Raji (cell line): ENCODE measurements at regions not wholly inside any gene's neighbourhood (a gene's known extent, or its start where the extent isn't known, plus 50 kb on each side); places are given as distances from the start of the nearest gene placed in this dataset.

Experiments
- POLR2A ChIP-seq: IDR thresholded peaks from 2 replicates; pipeline ENCODE4 v1.6.1; 2011; ENCODE audit warnings: low read depth, low read length, control low read depth; ENCODE audit not compliant: insufficient read depth

DNA sequence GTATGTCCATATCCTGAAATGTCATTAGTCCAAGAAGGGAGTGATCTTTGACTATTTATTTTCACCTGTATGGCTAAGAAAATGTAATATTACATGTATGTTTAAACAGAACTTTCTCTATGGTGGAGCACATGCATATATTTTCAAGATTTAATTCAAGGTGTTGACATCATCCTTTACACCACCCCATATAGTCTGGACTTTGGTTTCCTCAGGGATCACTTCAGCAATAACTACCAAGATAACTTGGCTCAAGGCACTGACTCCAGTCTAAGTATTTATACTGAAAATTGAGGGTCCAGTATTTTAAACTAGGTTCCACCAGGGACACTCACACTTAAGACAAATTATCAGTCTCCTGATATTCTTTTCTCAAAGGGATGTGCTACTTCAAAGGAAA lies 660.6 kb downstream of the EFNB2 start:
- no peak for TF ChIP-seq POLR2A

DNA sequence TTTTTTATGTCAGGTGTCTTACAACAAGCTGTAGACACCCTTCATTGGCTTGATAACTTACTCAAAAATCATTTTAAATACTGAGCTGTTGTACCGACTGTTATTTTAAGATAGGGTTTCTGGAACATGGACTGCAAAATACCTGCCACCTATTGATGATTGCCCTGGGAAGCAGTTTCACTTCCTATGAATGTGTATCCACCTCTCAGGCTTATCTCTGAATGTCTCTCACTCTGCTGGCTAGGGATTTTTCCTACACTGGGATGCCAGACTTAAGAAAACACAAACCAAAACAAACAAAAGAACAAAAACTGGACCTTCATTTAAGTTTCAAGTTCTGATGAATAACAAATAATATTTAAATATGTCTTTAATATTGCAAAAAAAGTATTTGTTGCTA lies 663.7 kb downstream of the EFNB2 start:
- TF ChIP-seq POLR2A = no peak

DNA sequence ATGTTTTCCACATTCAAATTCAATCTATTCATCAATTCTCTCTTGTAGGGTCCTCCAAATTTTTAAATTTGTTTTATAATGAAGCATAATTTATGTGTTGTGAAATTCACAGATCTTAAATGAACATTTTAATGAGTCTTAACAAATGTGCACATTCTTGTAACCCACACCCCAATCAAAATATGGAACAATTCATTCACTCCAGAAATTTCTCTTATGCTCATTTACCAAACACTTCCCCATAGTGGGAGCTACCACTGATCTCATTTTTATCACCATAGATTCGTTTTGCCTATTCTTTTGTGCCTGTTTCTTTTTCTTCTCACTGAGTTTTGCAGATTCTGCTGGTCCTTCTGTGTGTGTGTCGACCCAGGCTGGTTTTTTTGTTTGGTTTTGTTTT lies 664.1 kb downstream of the EFNB2 start:
- no peak for TF ChIP-seq POLR2A

DNA sequence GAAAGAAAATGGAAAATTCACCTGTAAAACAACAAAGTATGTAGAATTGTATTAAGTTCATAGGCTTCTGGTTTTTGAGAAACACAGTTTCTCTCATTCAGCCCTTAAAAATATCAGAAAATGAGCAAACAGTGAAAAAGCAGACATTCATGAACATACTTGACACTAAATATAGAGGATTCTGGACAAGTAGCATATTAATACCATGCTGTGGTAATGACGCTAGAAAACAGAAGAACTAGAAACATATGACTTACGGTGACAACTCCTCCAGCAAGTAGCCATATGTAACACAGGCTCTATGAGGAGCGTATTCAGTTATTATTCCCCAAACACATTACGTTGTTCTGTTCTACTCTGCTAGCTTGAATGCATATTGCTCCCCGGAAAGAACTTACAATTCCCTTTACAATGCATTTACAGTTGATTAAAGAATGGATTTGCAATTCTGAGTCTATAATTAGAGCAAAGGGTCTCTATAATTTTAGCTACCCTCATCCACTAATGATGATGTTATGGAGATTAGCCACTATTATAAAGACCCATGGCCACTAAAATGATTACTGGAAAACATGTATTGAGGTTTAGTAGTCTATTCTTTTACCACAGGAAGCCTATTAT lies 672.1 kb downstream of the EFNB2 start:
- TF ChIP-seq POLR2A = no peak

DNA sequence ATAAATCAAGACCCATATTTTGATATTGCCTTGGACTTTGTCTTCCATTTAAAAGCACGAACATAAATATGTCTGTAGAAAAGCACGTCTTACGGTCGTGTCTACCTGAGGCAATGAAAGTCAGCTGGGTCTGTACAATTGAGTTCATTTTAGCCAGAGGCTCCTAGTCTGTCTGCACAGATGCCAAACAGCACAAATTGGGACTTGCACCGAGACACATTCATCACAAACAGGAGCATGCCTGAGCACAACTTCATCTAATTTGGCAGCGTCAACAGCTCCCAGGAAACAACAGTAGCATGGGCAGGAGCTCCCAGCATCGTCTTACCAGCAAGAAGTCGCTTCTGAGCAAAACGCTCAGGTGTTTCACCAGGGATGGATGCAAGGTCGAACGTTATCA lies 687.0 kb downstream of the EFNB2 start:
- no peak for TF ChIP-seq POLR2A

DNA sequence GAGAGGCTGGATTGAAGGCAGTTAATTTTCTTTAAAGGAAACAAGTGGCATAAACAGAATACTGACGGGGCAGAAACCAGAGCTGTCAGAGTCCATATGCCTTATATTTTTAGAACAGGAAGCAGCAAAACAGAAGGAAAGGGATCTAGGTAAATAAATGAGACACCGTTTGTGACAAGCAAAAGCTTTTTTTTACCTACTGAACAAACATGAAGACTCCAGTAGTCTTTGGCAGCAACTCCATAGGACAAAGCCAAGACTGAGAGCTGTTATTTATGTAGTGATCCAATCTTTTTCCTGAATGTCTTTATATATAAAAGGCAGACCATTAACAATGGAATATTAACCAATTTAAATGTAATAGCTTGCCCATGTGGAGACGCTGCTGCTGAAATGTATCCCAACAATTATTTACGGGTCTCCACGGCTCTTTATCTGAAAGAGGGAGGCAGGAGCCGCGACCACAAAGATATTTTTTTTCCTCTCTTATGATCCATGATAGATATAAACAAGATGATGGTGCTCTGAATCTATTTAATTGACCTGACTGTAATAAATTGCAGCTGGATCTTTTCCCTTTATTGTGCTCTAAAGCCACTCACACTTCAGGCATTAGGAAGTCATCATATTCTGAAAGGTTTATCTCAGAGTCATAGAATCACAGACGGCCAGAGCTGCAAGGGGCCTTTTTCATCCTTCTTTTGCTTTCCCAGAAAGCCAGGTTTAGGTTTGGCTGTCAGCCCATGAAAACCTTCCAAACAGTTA lies 687.8 kb downstream of the EFNB2 start:
- no peak for TF ChIP-seq POLR2A

DNA sequence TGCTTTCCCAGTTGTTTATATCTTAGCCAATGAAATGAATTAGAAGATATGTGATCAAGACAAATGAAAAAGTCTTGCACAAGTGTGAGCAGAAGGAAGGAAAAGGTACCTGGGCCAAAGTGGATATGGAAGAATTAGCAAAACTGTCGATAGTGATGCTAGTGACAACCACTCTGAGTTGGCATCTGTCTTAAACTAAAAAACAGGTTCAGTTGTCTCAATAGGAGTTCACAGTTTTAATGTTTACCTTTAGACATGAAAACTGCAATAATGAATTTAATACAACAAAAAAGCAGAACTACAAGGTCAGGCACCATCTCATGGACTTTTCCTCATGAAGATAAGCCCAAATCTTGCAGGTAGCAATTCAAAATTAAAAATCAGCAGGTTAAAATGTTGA lies 688.5 kb downstream of the EFNB2 start:
- TF ChIP-seq POLR2A = no peak

DNA sequence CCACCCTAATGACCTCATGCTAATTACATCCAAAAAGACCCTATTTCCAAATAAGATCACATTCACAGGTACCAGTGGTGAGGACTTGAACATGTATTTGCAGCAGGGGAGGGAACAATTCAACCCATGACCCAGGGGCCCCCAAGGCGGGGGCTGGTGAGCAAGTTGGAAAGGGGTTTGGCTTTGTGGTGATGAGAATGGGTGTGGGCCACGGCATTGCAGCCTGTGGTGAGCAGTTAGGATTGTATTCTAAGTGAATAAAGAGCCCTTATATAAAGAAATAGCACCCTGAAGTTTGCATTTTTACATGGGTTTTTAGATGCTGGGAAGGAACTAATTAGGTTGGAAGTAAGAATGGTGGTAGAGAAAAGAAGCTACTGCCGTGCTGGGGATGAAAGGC lies 694.2 kb downstream of the EFNB2 start:
- no peak for TF ChIP-seq POLR2A

DNA sequence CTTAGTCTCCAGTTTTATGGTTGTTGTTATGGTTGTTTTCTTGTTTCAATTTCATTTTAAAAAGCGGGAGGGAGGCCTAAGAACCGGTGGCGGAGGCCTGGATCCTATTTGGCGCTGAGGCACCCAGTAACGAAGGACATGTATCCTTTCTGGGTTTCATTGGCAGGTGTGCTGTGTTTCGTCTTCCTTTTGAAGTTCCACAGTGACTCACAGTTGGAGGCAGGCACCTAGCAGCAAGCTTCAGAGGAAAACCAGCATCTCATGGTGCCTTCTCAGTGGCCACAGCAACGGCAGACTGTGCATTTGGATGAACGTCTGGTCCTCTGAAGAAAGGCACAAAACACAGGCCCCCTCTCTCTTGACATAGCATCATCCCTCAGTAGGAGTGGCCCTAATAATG lies 697.2 kb downstream of the EFNB2 start:
- no peak for TF ChIP-seq POLR2A

DNA sequence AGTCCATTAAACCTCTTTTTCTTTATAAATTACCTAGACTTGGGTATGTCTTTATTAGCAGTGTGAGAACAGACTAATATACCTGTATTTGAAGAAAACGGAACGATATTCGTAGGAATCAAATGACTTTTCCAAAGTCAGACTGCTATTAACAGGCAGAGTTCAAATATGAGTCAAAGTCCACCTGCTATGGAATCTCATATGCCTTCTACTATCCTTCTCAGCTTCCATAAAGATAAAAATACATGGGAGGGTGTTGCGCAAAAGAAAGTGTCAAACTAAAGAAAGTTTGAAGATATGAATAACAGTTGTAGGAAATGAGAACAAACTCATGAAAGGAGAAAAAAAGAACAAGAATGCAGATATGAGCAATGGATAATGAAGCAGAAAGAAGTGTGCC lies 704.6 kb downstream of the EFNB2 start:
- no peak for TF ChIP-seq POLR2A

DNA sequence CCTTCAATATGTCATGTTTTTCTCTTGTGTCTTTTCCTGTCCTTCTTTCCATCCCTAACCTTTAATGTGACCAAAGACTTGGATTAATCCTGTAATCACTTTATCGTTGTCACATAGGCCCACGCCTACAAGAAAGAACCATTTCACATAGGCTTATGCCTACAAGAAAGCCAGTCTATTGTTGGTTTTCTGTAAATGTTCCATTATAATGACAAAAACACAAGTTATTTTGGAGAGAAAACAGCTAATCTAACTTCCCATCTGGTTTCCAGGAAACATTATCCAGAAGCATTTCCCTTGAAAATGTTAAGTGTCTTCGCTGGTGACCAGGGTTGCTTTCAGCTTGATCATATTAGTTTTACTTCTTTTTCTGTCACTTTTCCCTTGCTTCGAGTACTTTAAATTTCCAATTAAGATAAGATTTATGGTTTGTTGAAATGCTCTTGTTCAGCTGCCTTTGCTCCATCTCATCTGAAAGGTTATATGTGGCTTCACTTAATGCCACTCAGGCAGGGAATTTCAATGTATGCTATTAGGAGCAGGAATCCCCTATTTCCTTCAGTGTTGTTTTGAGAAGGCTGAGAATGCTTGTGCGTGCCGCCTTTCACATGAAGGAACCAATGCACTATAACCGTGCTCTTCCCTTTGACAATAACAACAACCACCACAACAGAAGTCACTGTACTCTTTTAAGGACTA lies 708.2 kb downstream of the EFNB2 start:
- TF ChIP-seq POLR2A = no peak

DNA sequence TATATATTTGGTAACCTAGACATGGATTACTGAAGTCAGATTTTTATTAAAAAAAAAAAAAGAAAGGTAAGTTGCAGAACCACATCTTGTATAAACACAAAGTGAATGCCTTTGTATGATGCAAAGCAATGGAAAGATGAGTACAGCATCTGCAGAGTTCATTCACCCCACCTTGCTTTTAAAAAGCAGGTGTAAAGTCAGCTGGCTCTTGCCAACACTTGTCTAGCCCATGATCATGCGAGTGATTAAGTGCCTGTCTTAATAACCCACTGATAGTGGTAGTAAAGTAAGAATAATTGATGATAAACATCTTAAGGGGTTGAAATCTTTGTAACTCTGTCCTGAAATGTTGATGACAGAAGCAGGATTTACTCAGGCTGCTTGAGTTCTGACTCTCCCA lies 710.4 kb downstream of the EFNB2 start:
- TF ChIP-seq POLR2A = no peak

DNA sequence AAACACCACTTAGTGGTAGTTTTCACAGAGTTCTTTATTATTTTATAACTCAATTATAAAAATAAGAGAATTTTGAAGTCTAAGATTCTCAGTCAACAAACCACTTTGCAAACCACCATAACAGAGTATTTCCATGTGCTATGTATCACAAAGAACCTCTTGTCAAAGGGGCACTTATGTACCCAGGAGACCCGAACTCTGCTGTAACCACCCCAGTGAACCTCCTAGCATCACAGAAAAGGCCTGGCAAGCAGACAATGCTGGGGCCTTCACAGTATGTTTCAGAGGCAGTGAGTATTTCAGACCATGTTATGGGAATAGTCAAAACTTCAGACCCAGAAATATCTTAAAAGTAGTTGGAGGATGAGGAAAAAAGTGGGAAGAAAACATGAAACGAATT lies 714.1 kb downstream of the EFNB2 start:
- TF ChIP-seq POLR2A = no peak

DNA sequence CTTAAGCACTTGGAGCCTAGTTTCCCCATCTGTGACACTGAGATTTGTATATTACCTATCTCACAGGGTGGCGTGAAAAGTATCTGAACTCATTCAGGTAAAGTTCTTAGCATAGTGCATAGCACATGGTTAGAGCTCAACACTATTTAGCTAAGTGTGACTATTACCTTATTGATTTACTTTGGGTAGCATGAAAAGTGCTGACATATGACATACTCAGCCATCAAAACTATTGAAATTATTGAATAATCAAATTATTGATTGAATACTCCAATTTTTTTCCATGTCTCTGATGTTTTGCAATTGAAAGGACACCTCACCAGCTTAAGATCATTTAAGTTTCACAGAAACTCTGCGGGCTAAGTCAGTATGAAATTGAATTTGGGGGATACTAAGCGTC lies 715.0 kb downstream of the EFNB2 start:
- TF ChIP-seq POLR2A = no peak

DNA sequence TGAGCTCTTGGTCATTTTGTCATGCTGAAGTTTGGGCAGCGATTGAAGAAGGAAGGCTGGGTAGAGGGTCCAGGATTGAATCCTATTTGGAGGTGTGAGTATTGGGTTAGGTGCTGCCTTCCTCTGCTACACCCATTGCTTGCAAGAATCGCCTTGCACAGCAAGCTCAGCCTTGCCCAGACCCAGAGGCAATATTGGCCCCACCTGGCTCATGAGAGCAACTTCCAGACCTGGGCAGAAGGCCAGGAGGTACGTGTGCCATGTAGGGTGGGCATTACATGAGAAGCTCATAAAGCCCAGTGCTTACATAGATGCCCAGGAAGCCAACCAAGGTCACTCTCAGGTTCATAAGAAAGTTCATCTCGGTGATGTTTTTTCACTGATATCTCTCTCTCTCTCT lies 718.0 kb downstream of the EFNB2 start:
- no peak for TF ChIP-seq POLR2A

DNA sequence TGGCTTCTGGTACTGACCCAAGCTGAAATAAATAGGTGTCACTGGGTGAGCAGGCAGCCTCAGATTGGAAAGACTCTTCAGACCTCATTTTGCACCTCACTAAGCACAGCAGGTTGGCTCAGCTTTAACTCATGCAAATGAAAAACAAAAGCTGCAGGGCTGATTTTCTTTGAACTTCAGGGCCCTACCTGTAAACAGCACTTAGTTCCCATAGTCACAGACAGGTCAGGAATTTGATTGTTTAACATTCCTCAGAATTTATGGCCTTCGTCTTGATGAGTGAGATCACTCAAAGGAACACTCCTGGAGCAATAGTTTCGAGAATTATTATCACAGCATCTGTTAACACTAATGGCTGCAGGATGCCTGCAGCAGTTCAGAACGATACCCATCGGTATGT lies 718.5 kb downstream of the EFNB2 start:
- TF ChIP-seq POLR2A = no peak
